ENCODE measurements at regions not wholly inside any gene's neighbourhood (a gene's known extent, or its start where the extent isn't known, plus 50 kb on each side); places are given as distances from the start of the nearest gene placed in this dataset.

DNA sequence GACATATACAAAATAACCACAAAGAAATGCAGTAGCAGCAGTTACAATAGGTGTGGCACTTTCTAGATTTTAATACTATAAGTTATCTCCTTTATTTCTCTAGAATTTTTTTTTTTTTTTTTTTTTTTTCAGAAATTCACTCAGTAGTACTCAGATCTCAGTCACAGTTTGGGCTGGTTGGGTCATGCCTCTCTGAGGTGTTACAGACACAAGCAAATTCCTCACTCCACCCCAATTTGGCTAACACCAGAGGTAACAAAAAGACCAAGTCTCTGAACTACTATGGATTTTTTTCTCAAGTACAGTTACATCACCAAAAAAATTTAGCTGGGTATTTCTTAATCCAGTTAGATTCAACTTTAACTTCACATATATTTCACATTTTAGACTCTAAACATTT is 985.1 kb upstream of the LRRN3 start:
- Mint-ChIP-seq H3K27me3 (ENCODE audit: low read depth) (no peaks in the 10 kb centered on the region), H3K27ac (ENCODE audit: unreplicated experiment) (no peak overlapping the region), H3K36me3 (ENCODE audit: low read depth) (no peaks in the 10 kb centered on the region), H3K4me1 (ENCODE audit: low read depth) (no peaks in the 10 kb centered on the region), H3K4me3 (ENCODE audit: unreplicated experiment) (no peak overlapping the region), H3K9me3 (ENCODE audit: low read depth) (peaks cover 4% of the 10 kb centered on the region)
- DNase-seq (ENCODE audit: low spot score), result no peak
- TF ChIP-seq, protein P1, sequence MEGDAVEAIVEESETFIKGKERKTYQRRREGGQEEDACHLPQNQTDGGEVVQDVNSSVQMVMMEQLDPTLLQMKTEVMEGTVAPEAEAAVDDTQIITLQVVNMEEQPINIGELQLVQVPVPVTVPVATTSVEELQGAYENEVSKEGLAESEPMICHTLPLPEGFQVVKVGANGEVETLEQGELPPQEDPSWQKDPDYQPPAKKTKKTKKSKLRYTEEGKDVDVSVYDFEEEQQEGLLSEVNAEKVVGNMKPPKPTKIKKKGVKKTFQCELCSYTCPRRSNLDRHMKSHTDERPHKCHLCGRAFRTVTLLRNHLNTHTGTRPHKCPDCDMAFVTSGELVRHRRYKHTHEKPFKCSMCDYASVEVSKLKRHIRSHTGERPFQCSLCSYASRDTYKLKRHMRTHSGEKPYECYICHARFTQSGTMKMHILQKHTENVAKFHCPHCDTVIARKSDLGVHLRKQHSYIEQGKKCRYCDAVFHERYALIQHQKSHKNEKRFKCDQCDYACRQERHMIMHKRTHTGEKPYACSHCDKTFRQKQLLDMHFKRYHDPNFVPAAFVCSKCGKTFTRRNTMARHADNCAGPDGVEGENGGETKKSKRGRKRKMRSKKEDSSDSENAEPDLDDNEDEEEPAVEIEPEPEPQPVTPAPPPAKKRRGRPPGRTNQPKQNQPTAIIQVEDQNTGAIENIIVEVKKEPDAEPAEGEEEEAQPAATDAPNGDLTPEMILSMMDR (IDR thresholded peaks at IDR 0.05), result no peak

DNA sequence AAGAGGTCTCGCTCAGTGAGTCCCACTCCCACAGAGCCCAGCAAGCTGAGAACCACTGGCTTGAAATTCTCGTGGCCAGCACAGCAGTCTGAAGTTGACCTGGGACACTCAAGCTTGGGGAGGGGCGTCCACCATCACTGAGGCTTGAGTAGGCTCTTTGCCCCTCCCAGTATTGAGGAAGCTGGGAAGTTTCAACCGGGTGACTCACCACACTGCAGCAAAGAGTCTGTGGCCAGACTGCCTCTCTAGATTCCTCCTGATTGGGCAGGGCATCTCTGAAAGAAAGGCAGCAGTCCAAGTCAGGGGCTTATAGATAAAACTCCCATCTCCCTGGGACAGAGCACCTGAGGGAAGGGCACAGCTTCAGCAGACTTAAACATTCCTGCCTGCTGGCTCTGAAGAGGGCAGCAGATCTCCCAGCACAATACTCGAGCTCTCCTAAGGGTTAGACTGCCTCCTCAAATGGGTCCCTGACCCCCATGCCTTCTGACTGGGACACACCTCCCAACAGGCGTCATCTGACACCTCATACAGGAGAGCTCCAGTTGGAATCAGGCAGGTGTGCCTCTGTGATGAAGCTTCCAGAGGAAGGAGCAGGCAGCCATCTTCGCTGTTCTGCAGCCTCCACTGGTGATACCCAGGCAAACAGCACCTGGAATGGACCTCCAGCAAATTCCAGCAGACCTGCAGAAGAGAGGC is 970.9 kb upstream of the LRRN3 start:
- H3K4me3 Mint-ChIP-seq (ENCODE audit: unreplicated experiment), result no peak overlapping the region
- peaks cover 33% of the 10 kb centered on the region for H3K9me3 Mint-ChIP-seq (ENCODE audit: low read depth)
- H3K36me3 Mint-ChIP-seq (ENCODE audit: low read depth), result peaks cover 4% of the 10 kb centered on the region
- H3K27me3 Mint-ChIP-seq (ENCODE audit: low read depth), result no peaks in the 10 kb centered on the region
- TF ChIP-seq, protein P1 (IDR thresholded peaks at IDR 0.05), result no peak
- H3K4me1 Mint-ChIP-seq (ENCODE audit: low read depth), result no peaks in the 10 kb centered on the region
- DNase-seq (ENCODE audit: low spot score), result no peak
- H3K27ac Mint-ChIP-seq (ENCODE audit: unreplicated experiment), result no peak overlapping the region

DNA sequence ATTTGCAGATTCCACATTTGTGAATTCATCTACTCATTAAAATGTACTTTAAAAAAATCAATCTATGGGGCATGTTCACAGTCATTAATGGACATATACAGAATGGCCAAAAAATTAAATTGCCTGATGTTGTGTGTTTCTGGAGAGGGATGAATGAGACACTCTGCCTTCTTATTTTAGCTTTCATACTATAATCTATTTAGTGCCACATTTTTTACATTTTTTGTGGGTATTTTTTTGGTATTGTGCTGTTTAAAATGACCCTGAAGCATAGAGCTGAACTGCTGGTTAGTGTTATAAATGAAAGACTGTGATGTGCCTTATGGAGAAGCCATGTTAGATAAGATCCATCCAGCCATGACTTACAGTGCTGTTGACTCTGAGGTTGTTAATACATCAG is 961.8 kb upstream of the LRRN3 start:
- H3K36me3 Mint-ChIP-seq (ENCODE audit: low read depth), result no peaks in the 10 kb centered on the region

GRCh38 chr7:110130669-110131068 is 960.3 kb upstream of the LRRN3 start:
- TF ChIP-seq, protein P1 (IDR thresholded peaks at IDR 0.05), result peak; percentile 75
- no peak for DNase-seq (ENCODE audit: low spot score)
- Mint-ChIP-seq H3K4me1 (ENCODE audit: low read depth) (peaks cover 8% of the 10 kb centered on the region), H3K9me3 (ENCODE audit: low read depth) (no peaks in the 10 kb centered on the region), H3K27ac (ENCODE audit: unreplicated experiment) (no peak overlapping the region), H3K27me3 (ENCODE audit: low read depth) (no peaks in the 10 kb centered on the region), H3K36me3 (ENCODE audit: low read depth) (no peaks in the 10 kb centered on the region), H3K4me3 (ENCODE audit: unreplicated experiment) (no peak overlapping the region)

More for the DNA sequence above, 961.8 kb upstream of the LRRN3 start:
- DNase-seq (ENCODE audit: low spot score), result no peak
- no peak overlapping the region for H3K27ac Mint-ChIP-seq (ENCODE audit: unreplicated experiment)
- peaks cover 13% of the 10 kb centered on the region for H3K9me3 Mint-ChIP-seq (ENCODE audit: low read depth)
- H3K4me1 Mint-ChIP-seq (ENCODE audit: low read depth), result peaks cover 8% of the 10 kb centered on the region
- TF ChIP-seq, protein P1 (IDR thresholded peaks at IDR 0.05), result no peak
- H3K4me3 Mint-ChIP-seq (ENCODE audit: unreplicated experiment), result no peak overlapping the region
- no peaks in the 10 kb centered on the region for H3K27me3 Mint-ChIP-seq (ENCODE audit: low read depth)

DNA sequence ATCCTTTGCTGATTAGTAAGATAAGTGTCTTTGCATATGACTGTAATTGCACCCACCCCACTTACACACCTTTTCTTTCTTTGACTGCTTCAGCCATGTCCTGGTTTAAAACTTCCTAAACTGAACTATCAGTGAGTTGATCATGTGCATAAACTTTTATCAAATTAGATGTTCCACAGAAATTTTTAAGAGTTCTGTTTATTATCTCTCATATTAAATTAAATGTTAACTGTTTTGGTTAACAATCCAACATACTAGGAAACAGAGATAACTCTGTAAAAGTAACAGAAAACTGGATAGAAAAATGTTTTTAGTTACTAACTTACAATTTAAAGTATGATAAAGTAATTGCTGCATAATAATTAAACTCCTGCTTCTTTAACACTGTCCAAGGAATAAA is 959.6 kb upstream of the LRRN3 start:
- TF ChIP-seq, protein P1 (IDR thresholded peaks at IDR 0.05), result no peak
- no peaks in the 10 kb centered on the region for H3K9me3 Mint-ChIP-seq (ENCODE audit: low read depth)
- no peaks in the 10 kb centered on the region for H3K36me3 Mint-ChIP-seq (ENCODE audit: low read depth)
- no peak overlapping the region for H3K4me3 Mint-ChIP-seq (ENCODE audit: unreplicated experiment)
- H3K27me3 Mint-ChIP-seq (ENCODE audit: low read depth), result no peaks in the 10 kb centered on the region
- no peak for DNase-seq (ENCODE audit: low spot score)
- H3K4me1 Mint-ChIP-seq (ENCODE audit: low read depth), result peaks cover 8% of the 10 kb centered on the region
- no peak overlapping the region for H3K27ac Mint-ChIP-seq (ENCODE audit: unreplicated experiment)

Data from chondrocyte (in vitro differentiated cells).